ENCODE measurements at regions not wholly inside any gene's neighbourhood (a gene's known extent, or its start where the extent isn't known, plus 50 kb on each side); places are given as distances from the start of the nearest gene placed in this dataset.
"Not testable (repeated sequence)": the region's sequence is repeated elsewhere in the genome, so short reads cannot be mapped to it uniquely, and the experiment has no call there.

- DNase-seq (ENCODE audit: low read depth) = no peak
Observed at GRCh38 chr20:40933758-40934157, 94.9 kb upstream of the TOP1 start.

GRCh38 chr20:40938020-40938419, 90.6 kb upstream of the TOP1 start:
- no peak for DNase-seq (ENCODE audit: low read depth)

- no peak for DNase-seq (ENCODE audit: low read depth)
Observed at GRCh38 chr20:40939667-40940066, 89.0 kb upstream of the TOP1 start.

- no peak for DNase-seq (ENCODE audit: low read depth)
Observed at GRCh38 chr20:40941133-40941610, 87.5 kb upstream of the TOP1 start.

- no peak for DNase-seq (ENCODE audit: low read depth)
Observed at GRCh38 chr20:40942006-40942405, 86.6 kb upstream of the TOP1 start.

GRCh38 chr20:40942775-40943174, 85.8 kb upstream of the TOP1 start:
- no peak for DNase-seq (ENCODE audit: low read depth)

GRCh38 chr20:40943591-40943990, 85.0 kb upstream of the TOP1 start:
- no peak for DNase-seq (ENCODE audit: low read depth)

- DNase-seq (ENCODE audit: low read depth) = no peak
Observed at GRCh38 chr20:40945189-40945588, 83.4 kb upstream of the TOP1 start.

GRCh38 chr20:40945754-40946450, 82.7 kb upstream of the TOP1 start:
- DNase-seq (ENCODE audit: low read depth) = peak; percentile 74

GRCh38 chr20:40946451-40946850, 82.2 kb upstream of the TOP1 start:
- no peak for DNase-seq (ENCODE audit: low read depth)

GRCh38 chr20:40948465-40949267, 80.0 kb upstream of the TOP1 start:
- DNase-seq (ENCODE audit: low read depth) = peak; percentile 91

GRCh38 chr20:40949346-40949745, 79.3 kb upstream of the TOP1 start:
- DNase-seq (ENCODE audit: low read depth) = peak; percentile 48

GRCh38 chr20:40952136-40952535, 76.5 kb upstream of the TOP1 start:
- DNase-seq (ENCODE audit: low read depth) = no peak

GRCh38 chr20:40953416-40953815, 75.2 kb upstream of the TOP1 start:
- DNase-seq (ENCODE audit: low read depth) = no peak

GRCh38 chr20:40953856-40954255, 74.8 kb upstream of the TOP1 start:
- peak; percentile 65 for DNase-seq (ENCODE audit: low read depth)

- DNase-seq (ENCODE audit: low read depth) = no peak
Observed at GRCh38 chr20:40954521-40955165, 74.0 kb upstream of the TOP1 start.

GRCh38 chr20:40955326-40955725, 73.3 kb upstream of the TOP1 start:
- DNase-seq (ENCODE audit: low read depth) = no peak

- not testable (repeated sequence) for DNase-seq (ENCODE audit: low read depth)
Observed at GRCh38 chr20:40955826-40956225, 72.8 kb upstream of the TOP1 start.

- DNase-seq (ENCODE audit: low read depth) = no peak
Observed at GRCh38 chr20:40956542-40957264, 71.9 kb upstream of the TOP1 start.

- no peak for DNase-seq (ENCODE audit: low read depth)
Observed at GRCh38 chr20:40957265-40957760, 71.3 kb upstream of the TOP1 start.

GRCh38 chr20:40958598-40958997, 70.0 kb upstream of the TOP1 start:
- no peak for DNase-seq (ENCODE audit: low read depth)
